Stimulated activated CD4-positive, alpha-beta T cell treated with anti-CD3 and anti-CD28 coated beads, Interleukin-1b, Interleukin-23, amount 100 ng/mL, for 4 hours (primary cell): ENCODE measurements at regions not wholly inside any gene's neighbourhood (a gene's known extent, or its start where the extent isn't known, plus 50 kb on each side); places are given as distances from the start of the nearest gene placed in this dataset.
"Not testable (repeated sequence)": the region's sequence is repeated elsewhere in the genome, so short reads cannot be mapped to it uniquely, and the experiment has no call there.

Experiments
- DNase-seq, 2 donors: peaks; one replicate each; pipeline ENCODE4 v3.0.0-alpha.2; 2020; ENCODE audit warnings: low read depth in 2 of 2

DNA sequence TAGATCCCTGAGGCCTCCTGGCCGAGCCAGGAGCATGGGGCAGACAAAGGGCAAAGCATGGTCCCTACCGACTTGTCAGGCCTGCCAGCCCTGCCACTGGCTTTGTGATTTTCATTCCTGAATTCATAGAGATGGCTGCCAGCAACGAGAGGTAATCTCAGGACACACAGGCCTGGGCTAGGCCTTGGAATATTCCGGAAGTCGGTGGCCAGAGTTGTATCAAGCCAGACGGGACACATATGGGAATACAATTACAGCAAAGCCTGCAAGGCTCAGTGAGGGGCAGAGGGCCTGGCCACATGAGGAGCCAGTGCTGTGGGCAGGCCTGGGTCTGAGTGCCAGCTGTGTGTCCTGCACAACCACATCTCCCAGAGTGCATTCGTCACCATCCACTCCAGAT lies 72.4 kb upstream of the PLGLB2 start:
- not testable (repeated sequence) for DNase-seq

DNA sequence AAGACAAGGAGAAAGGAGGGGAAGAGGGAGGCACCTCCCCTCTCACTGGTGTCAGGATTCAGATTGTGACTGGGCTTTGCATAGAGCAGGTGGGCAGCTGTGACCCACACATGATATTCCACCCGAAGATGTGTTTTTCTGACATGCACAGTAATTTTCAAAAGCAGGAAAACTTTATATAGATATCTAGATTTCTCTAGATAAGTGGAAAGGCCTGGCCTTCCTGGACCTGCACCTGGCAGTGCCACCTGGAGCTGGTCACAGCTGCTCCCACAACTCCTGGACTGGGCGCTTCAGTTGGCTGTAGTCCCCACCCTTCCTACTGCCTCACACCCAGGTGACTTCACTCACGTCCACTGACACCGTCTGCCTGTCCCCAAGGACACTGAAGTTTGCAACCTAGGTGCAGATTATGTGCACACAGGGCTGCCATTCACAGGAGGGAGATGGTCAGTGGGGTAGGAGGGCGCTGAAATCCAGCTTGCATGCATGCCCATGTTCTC lies 70.4 kb upstream of the PLGLB2 start:
- DNase-seq, result not testable (repeated sequence)

DNA sequence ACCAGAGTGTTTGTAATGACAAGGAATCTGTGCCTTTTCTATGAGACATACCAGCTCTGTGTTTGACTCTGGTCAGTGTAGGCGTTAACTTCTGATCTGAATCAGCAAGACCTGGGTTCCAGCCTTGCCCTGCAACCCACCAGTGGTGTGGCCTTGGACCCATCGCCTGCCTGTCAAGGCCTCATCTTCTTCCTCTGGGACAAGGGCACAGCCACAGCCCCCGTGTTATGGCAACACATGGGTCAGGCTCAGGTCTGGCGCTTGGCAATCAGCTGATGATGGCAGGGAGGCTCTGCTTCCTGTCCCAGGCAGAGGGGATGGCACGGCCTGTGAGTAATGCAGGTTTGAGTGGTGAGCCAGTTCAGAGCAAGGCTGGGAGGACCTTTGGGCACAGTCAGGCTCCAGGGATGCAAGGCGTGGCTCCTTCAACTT lies 69.1 kb upstream of the PLGLB2 start:
- DNase-seq, result not testable (repeated sequence)

DNA sequence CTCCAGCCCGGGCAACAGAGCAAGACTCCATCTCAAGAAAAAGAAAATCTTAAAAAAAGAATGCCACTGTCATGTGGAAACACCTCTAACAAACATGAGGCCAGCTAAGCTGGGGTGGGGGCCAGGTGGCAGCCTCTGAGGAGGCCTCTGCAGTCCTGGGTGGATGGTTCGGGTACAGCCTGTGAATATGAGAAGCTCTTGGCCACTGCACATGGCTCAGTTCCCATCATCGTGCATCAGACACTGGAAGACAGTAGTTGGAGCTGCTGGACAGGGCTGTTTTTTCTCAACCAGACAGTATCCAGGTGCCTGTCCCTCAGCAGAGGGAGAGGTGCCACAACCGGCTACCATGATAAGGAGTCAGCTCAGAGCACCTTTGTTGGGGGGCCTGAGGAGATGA lies 67.9 kb upstream of the PLGLB2 start:
- not testable (repeated sequence) for DNase-seq

DNA sequence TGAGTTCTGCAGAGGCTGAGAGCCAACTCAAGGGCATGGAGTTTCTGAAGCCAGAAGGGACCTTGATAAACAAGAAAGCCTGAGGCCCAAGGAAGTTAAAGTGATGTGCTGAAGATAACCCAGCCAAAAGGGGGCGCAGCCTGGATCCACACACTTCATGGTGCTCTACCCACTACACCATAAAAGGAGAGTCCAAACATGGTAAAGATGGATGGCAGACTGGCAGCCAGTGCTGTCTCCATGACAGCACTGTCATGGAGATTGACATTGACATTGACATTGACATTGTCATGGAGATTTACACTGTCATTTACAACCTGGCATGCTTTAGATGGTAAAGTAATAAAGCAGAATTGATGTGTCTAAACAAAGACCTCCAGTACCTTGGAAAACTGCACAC lies 67.2 kb upstream of the PLGLB2 start:
- not testable (repeated sequence) for DNase-seq

DNA sequence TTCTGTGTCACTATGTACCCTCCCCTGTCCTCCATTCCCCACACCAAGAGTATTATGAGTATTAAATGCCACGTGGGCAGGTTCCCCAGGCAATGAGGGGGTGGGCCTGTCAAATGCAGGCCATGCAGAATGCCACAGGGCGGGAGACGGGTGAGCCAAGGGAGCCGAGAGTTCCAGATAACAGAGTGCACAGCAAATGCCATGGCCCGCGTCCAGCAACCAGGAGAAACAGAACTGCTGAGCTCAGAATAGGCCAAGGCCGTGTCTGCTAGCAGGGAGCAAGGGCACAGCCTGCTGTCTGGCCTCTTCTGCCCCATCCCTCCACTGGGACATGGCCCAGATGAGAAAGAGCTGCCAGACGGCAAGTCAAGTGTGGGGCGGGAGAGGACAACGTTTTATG lies 64.4 kb upstream of the PLGLB2 start:
- not testable (repeated sequence) for DNase-seq

DNA sequence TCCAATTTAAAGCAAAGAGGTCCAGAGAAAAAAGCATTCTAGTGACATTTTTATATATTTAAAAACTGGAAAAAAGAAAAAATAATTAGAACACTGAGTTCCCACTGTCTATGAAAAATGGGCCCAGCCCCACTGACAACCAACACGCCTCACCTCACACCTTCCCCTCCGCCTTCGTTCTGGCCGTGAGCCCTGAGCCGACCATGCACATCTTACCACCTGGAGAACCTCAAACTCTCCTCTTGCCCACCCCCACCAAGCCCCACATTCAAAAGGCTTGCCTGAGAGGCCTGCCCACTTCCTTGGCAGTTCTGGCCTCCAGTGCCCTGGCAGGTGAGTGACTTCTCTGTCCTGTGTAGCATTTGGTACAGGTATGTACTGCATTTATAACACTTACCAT lies 63.9 kb upstream of the PLGLB2 start:
- not testable (repeated sequence) for DNase-seq

DNA sequence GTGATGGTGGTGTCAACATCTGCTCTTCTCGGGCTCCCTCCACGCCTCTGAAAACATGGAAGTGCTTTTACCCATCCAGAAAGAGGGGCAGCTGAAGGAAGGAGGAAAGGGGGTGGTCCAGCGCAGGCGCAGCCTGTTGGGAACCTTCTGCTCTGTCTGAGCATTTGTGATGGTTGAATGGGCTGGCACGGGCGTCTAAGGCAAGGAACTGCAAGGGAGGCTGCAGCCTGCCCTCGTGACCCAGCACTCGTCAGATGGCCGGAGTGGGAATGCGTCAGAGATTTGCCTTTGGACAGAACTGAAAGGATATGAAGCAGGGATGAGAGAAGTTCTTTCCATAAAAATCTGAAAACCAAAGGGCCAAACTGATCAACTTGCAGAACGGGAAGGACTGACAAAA lies 62.3 kb upstream of the PLGLB2 start:
- DNase-seq, result not testable (repeated sequence)

DNA sequence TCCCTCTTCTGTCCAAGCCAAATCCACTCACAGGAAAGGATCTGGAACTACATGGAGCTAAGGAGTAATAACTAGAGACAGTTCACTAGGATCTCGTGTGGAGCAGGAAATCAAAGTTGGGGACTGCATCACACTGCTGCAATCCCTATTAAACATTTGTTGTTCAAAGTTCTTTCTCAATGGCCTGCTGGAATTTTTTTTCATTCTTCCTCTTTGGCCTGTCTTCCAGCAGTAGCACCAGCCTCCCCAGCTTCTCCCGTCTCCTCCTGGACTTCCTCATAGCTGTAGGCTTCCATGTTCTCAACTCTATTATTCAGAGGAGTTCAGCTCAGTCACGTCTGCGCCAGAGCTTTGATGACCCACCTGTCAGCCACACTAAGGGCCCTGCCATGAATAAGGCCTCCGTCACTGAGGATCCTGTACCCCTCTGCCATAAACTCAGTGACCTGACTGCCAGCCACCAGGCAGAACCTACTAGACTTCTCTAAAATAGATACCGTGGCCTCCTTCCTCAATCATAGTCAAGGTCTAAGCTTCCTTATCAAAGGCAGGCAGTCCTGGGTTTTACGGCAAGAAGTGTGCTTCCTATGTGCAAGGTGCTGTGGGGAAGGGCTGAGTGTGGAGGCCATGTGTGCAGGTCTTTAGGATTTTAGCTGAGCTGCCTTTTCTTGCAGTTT lies 60.9 kb upstream of the PLGLB2 start:
- DNase-seq, result not testable (repeated sequence)

DNA sequence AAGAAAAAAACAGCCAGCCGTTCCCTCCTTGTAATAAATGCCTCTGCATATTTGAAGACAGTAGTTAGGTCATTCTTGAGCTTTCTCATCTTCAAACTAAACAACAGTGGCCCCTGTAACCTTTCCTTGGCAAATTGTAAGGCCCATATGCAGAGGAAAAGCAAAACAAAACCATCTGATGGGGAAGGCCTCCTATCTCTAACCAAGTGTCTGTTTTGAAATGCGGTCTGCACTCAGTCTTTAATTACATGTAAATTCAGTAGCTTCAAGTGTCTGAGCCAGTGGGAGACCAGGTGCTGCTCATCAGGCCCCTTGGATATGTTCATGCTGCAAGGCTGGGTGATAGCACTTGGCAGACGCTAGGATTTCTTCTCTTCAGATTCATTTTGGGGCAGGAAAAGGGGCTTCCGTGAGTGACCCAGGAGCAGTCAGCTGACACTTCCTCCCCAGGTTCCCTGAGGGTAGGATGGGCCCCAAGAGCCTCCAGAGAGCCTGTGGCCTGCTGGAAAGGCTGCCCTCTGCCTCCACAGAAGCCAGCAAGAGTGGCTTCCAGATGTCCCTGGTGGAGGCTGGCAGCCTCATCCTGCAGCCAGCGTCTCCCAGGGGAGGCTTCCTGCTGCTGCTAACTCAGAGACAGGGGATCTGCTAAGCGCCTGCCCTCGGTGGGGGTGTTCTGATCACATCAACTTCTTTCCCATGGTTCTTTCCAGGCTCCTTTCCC lies 60.2 kb upstream of the PLGLB2 start:
- not testable (repeated sequence) for DNase-seq

DNA sequence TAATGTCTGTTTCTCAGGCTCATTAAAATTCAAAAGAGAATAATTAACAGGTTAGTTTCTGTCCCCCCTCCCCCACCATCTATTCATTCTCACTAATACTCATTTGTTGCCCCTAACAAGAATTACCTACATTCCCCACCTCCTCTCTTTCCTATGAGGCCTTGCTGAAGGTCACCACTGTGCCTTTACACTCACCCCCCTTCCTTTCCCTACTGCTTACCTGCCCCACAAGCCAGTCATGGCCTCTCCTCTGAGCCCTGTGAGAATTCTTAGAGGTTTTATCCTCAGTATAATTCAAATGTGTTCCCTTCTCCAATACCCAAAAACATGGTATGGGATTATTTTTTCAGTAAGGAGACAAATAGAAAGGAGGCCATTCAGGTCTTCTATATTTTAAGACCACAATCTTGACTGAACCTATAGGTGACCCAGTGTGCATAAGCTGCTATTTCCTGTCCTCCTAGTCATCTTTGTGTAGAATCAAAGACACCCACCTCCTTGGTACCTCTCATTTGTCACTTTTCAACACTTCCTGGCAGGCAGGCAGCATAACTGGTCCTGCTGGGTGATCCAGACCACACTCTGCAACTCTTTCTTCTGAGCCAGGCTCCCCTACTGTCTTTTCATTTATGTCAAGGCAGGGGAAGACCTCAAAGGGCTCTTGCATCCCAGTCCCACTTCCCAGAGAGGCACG lies 55.8 kb upstream of the PLGLB2 start:
- DNase-seq, result not testable (repeated sequence)

DNA sequence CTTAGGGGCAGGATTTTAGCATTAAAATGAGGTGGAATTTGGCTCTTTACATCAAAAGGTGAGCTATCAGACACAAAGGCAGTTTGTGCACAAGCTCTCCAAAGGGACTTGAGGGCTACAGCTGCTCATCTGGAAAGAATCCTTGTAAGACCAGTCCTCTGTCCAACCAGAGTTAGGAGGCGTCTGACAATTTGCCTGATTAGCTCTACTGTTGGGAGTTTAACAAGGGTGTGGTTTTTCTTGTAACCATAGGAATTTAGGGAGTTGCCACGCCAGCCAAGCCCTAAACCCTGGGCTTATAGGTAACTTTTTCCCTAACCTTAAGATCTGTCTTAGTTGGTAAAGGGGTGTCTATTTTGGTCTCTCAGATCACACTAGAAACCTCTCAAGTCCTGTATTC lies 55.0 kb upstream of the PLGLB2 start:
- DNase-seq, result not testable (repeated sequence)

DNA sequence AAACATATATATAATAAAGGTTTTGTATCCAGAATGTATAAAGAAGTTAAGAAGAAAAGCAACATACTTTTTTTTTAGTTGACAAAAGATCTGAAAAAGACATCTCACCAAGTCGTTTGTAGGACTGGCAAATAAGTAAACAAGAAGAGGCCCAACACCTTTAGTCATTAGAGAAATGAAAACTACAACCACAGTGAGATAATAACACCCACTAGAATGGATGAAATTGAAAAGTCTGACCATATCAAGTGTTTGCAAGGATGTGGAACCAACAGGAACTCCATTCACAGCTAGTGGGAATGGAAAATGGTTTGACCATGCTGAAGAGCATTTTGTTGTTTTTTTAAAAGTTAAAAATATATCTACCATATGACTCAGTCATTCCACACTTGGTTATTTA lies 54.0 kb upstream of the PLGLB2 start:
- not testable (repeated sequence) for DNase-seq

DNA sequence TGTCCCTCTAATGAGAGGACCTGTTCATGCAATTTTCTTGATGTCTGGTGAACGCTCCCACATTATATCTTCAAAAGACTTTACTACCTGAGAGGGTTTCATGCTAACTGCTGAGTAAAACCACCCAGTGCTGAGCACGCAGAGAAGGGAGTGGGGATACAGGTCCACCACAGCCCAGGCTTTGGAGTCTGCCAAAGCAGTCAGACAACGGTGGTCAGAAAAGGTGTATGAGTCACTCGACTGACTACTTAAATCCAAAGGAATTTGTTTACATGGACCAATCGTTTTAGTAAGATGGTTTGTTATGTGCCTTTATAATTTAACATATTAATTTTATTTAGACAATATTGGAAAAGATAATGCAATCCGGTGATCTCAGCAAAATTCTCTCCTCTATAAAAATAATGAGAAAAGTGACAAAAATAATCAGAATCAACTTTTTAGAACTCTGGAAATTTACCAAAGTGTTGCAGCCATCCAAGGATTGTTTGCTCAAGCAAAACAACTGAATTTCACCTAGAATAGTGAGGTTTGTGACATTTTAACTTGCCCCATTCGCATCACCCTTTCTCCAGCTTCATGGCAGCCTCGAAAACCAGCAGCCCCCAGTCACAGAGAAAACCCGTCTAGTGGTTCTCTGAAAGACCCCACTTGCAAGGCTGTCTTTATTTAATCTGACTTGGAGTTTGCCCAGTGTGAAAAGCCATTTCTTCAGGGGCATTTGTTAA lies 52.1 kb upstream of the PLGLB2 start:
- not testable (repeated sequence) for DNase-seq
